ENCODE measurements at regions not wholly inside any gene's neighbourhood (a gene's known extent, or its start where the extent isn't known, plus 50 kb on each side); places are given as distances from the start of the nearest gene placed in this dataset.

- 73% methylated on average over 1 of the region's 1 CpG for WGBS
These were observed 232.8 kb upstream of the FBXO33 start for GRCh38 chr14:39665075-39665475.

GRCh38 chr14:39664646-39665045 is 232.4 kb upstream of the FBXO33 start:
- Histone ChIP-seq H3K4me3 (ENCODE audit: low read depth in 1 of 3, low read length in 3 of 3) (no peak overlapping the region), H3K4me1 (ENCODE audit: control insufficient read depth in 4 of 4, insufficient read depth in 4 of 4, low read length in 3 of 4) (no peaks in the 10 kb centered on the region), H3K9ac (ENCODE audit: low read depth in 1 of 2, low read length in 2 of 2) (no peak overlapping the region), H3K9me3 (ENCODE audit: control insufficient read depth in 4 of 4, low read length in 3 of 4) (no peaks in the 10 kb centered on the region), H3K36me3 (ENCODE audit: control insufficient read depth in 4 of 4, insufficient read depth in 3 of 4, low read depth in 1 of 4, low read length in 3 of 4) (no peaks in the 10 kb centered on the region), H3K27ac (ENCODE audit: low read depth in 1 of 2, low read length in 2 of 2) (no peak overlapping the region), H3K27me3 (ENCODE audit: control insufficient read depth in 4 of 4, insufficient read depth in 4 of 4, low read length in 3 of 4) (no peaks in the 10 kb centered on the region)
- no peak for TF ChIP-seq RXRA (IDR thresholded peaks at IDR 0.05)
- no peak for TF ChIP-seq TAF1 (conservative IDR thresholded peaks at IDR 0.05)
- TF ChIP-seq YY1 (IDR thresholded peaks at IDR 0.05), result no peak
- TF ChIP-seq RAD21 (IDR thresholded peaks at IDR 0.05), result no peak
- TF ChIP-seq NR2F2 (IDR thresholded peaks at IDR 0.05), result no peak
- no peak for TF ChIP-seq REST (IDR thresholded peaks at IDR 0.05)
- TF ChIP-seq GABPA (IDR thresholded peaks at IDR 0.05 in 1 of 2, conservative IDR thresholded peaks at IDR 0.05 in 1 of 2), result no peak
- TF ChIP-seq FOXA1 (IDR thresholded peaks at IDR 0.05), result no peak
- no peak for TF ChIP-seq HNF4A (conservative IDR thresholded peaks at IDR 0.05)
- no peak for TF ChIP-seq CTCF (IDR thresholded peaks at IDR 0.05; ENCODE audit: low read depth, low read length, missing input control)
- TF ChIP-seq HNF4G (IDR thresholded peaks at IDR 0.05), result no peak
- no peak for TF ChIP-seq JUND (IDR thresholded peaks at IDR 0.05)
- no peak for TF ChIP-seq ZBTB33 (IDR thresholded peaks at IDR 0.05)
- TF ChIP-seq EGR1 (IDR thresholded peaks at IDR 0.05; ENCODE audit: low read depth in 2 of 2), result no peak
- no peak for TF ChIP-seq FOXA2 (IDR thresholded peaks at IDR 0.05)
- no peak for TF ChIP-seq SP1 (IDR thresholded peaks at IDR 0.05)
- WGBS, result 88% methylated on average over 1 of the region's 1 CpG
- no peak for DNase-seq (ENCODE audit: low spot score)

More at GRCh38 chr14:39665075-39665475, 232.8 kb upstream of the FBXO33 start:
- Histone ChIP-seq H3K36me3 (ENCODE audit: control insufficient read depth in 4 of 4, insufficient read depth in 3 of 4, low read depth in 1 of 4, low read length in 3 of 4) (no peaks in the 10 kb centered on the region), H3K4me3 (ENCODE audit: low read depth in 1 of 3, low read length in 3 of 3) (no peak overlapping the region), H3K27me3 (ENCODE audit: control insufficient read depth in 4 of 4, insufficient read depth in 4 of 4, low read length in 3 of 4) (no peaks in the 10 kb centered on the region), H3K4me1 (ENCODE audit: control insufficient read depth in 4 of 4, insufficient read depth in 4 of 4, low read length in 3 of 4) (no peaks in the 10 kb centered on the region), H3K27ac (ENCODE audit: low read depth in 1 of 2, low read length in 2 of 2) (no peak overlapping the region), H3K9me3 (ENCODE audit: control insufficient read depth in 4 of 4, low read length in 3 of 4) (no peaks in the 10 kb centered on the region), H3K9ac (ENCODE audit: low read depth in 1 of 2, low read length in 2 of 2) (no peak overlapping the region)
- TF ChIP-seq FOXA1 (IDR thresholded peaks at IDR 0.05) (no peak), RXRA (IDR thresholded peaks at IDR 0.05) (no peak), HNF4A (conservative IDR thresholded peaks at IDR 0.05) (no peak), JUND (IDR thresholded peaks at IDR 0.05) (no peak), ATF3 (IDR thresholded peaks at IDR 0.05) (no peak), EGR1 (IDR thresholded peaks at IDR 0.05; ENCODE audit: low read depth in 2 of 2) (no peak), RAD21 (IDR thresholded peaks at IDR 0.05) (no peak), GABPA (IDR thresholded peaks at IDR 0.05 in 1 of 2, conservative IDR thresholded peaks at IDR 0.05 in 1 of 2) (no peak), TAF1 (conservative IDR thresholded peaks at IDR 0.05) (no peak)
- DNase-seq (ENCODE audit: low spot score), result no peak
